H9 (cell line): ENCODE measurements at regions not wholly inside any gene's neighbourhood (a gene's known extent, or its start where the extent isn't known, plus 50 kb on each side); places are given as distances from the start of the nearest gene placed in this dataset.

Experiments used
- DNase-seq: peaks from one replicate; pipeline ENCODE4 v3.0.0-alpha.2; 2017
- H2AFZ ChIP-seq: one replicate; pipeline ENCODE4 v1.6.1; 2013; ENCODE audit warnings: mild to moderate bottlenecking, low read length, control low read depth, moderate library complexity
- H2AK5ac ChIP-seq: 2 replicates; pipeline ENCODE4 v1.6.1; 2013; ENCODE audit warnings: low read length, control low read depth, mixed read lengths; ENCODE audit not compliant: insufficient read length
- H2BK120ac ChIP-seq: one replicate; pipeline ENCODE4 v1.6.1; 2013; ENCODE audit warnings: low read depth, mild to moderate bottlenecking, low read length, control low read depth, inconsistent platforms; ENCODE audit not compliant: poor library complexity, severe bottlenecking
- H2BK12ac ChIP-seq: 2 replicates; pipeline ENCODE4 v1.6.1; 2013; ENCODE audit warnings: low read length, control low read depth, mixed read lengths, low read depth; ENCODE audit not compliant: insufficient read length
- H2BK15ac ChIP-seq: 2 replicates; pipeline ENCODE4 v1.6.1; 2013; ENCODE audit warnings: low read depth, low read length, control low read depth
- H2BK20ac ChIP-seq: one replicate; pipeline ENCODE4 v1.6.1; 2013; ENCODE audit warnings: low read depth, mild to moderate bottlenecking, low read length, control low read depth, inconsistent platforms; ENCODE audit not compliant: poor library complexity, severe bottlenecking
- H2BK5ac ChIP-seq: 2 replicates; pipeline ENCODE4 v1.6.1; 2013; ENCODE audit warnings: low read length, control low read depth, mixed read lengths; ENCODE audit not compliant: insufficient read length
- H3K14ac ChIP-seq: 2 replicates; pipeline ENCODE4 v1.6.1; 2013; ENCODE audit warnings: low read length, control low read depth; ENCODE audit not compliant: insufficient read depth
- H3K18ac ChIP-seq: 2 replicates; pipeline ENCODE4 v1.6.1; 2013; ENCODE audit warnings: low read depth, mild to moderate bottlenecking, mixed read lengths, low read length, control low read depth; ENCODE audit not compliant: insufficient read length
- H3K23ac ChIP-seq: 2 replicates; pipeline ENCODE4 v1.6.1; 2013; ENCODE audit warnings: low read length, control low read depth, mixed read lengths, low read depth; ENCODE audit not compliant: insufficient read length
- H3K23me2 ChIP-seq: 2 replicates; pipeline ENCODE4 v1.6.1; 2013; ENCODE audit warnings: low read depth, mild to moderate bottlenecking, mixed read lengths, low read length, control low read depth; ENCODE audit not compliant: insufficient read length, poor library complexity, severe bottlenecking
- H3K27ac ChIP-seq: 2 replicates; pipeline ENCODE4 v1.5.1; 2013; ENCODE audit warnings: low read length, control low read depth, mixed read lengths, low read depth; ENCODE audit not compliant: insufficient read length
- H3K27me3 ChIP-seq: 2 replicates; pipeline ENCODE4 v1.6.1; 2013; ENCODE audit warnings: low read length, control low read depth, inconsistent platforms; ENCODE audit not compliant: insufficient read depth
- H3K4ac ChIP-seq: 2 replicates; pipeline ENCODE4 v1.6.1; 2013; ENCODE audit warnings: low read depth, mild to moderate bottlenecking, control low read depth, inconsistent platforms, low read length, moderate library complexity
- H3K4me1 ChIP-seq: 2 replicates; pipeline ENCODE4 v1.6.1; 2013; ENCODE audit warnings: low read length, control low read depth, inconsistent platforms; ENCODE audit not compliant: insufficient read depth
- H3K4me2 ChIP-seq: 2 replicates; pipeline ENCODE4 v1.6.1; 2013; ENCODE audit warnings: low read length, control low read depth, mixed read lengths; ENCODE audit not compliant: insufficient read length, insufficient read depth
- H3K56ac ChIP-seq: 2 replicates; pipeline ENCODE4 v1.6.1; 2013; ENCODE audit warnings: low read depth, mild to moderate bottlenecking, mixed read lengths, low read length, control low read depth; ENCODE audit not compliant: insufficient read length
- H3K79me1 ChIP-seq: 2 replicates; pipeline ENCODE4 v1.6.1; 2013; ENCODE audit warnings: low read depth, mild to moderate bottlenecking, moderate library complexity, low read length, control low read depth, inconsistent platforms; ENCODE audit not compliant: insufficient read depth, poor library complexity, severe bottlenecking
- H3K79me2 ChIP-seq: 2 replicates; pipeline ENCODE4 v1.6.1; 2013; ENCODE audit warnings: low read length, control low read depth, inconsistent platforms; ENCODE audit not compliant: insufficient read depth
- H3K9ac ChIP-seq: 2 replicates; pipeline ENCODE4 v1.6.1; 2013; ENCODE audit warnings: low read length, control low read depth, mixed read lengths; ENCODE audit not compliant: insufficient read length; ENCODE audit errors: extremely low read depth
- H3K9me3 ChIP-seq: one replicate; pipeline ENCODE4 v1.6.1; 2013; ENCODE audit warnings: low read depth, low read length, inconsistent platforms; ENCODE audit not compliant: control insufficient read depth
- H3T11ph ChIP-seq: one replicate; pipeline ENCODE4 v1.6.1; 2013; ENCODE audit warnings: mild to moderate bottlenecking, low read length, control low read depth, inconsistent platforms
- H4K20me1 ChIP-seq: one replicate; pipeline ENCODE4 v1.6.1; 2013; ENCODE audit not compliant: control insufficient read depth, insufficient read length, insufficient read depth
- H4K5ac ChIP-seq: 2 replicates; pipeline ENCODE4 v1.6.1; 2013; ENCODE audit warnings: low read depth, mild to moderate bottlenecking, mixed read lengths, low read length, control low read depth; ENCODE audit not compliant: insufficient read length
- H4K8ac ChIP-seq: replicated peaks from 2 replicates; pipeline ENCODE4 v1.6.1; 2013; ENCODE audit warnings: low read length, control low read depth, mixed read lengths, low read depth; ENCODE audit not compliant: insufficient read length
- H4K91ac ChIP-seq: 2 replicates; pipeline ENCODE4 v1.6.1; 2013; ENCODE audit warnings: low read depth, mild to moderate bottlenecking, moderate library complexity, mixed read lengths, low read length, control low read depth; ENCODE audit not compliant: insufficient read length
- H3K27ac Mint-ChIP-seq, 3 experiments: 2 replicates in 2 of 3; 3 replicates in 1 of 3; pipeline ENCODE4 v1.8.0; 2020 to 2021; ENCODE audit warnings: mixed read lengths in 3 of 3, mild to moderate bottlenecking in 1 of 3, moderate library complexity in 1 of 3
- H3K27me3 Mint-ChIP-seq: 2 replicates; pipeline ENCODE4 v1.8.0; 2021; ENCODE audit warnings: low read depth, mild to moderate bottlenecking, moderate library complexity, mixed read lengths
- H3K36me3 Mint-ChIP-seq, 3 experiments: 2 replicates in 2 of 3; 3 replicates in 1 of 3; pipeline ENCODE4 v1.8.0; 2020 to 2021; ENCODE audit warnings: low read depth in 3 of 3, mixed read lengths in 3 of 3; ENCODE audit not compliant: insufficient read depth in 1 of 3
- H3K4me1 Mint-ChIP-seq, 2 experiments: 2 replicates each; pipeline ENCODE4 v1.8.0; 2020; ENCODE audit warnings: mixed read lengths in 2 of 2
- H3K4me3 Mint-ChIP-seq, 2 experiments: 2 replicates in 1 of 2; 3 replicates in 1 of 2; pipeline ENCODE4 v1.8.0; 2020 to 2021; ENCODE audit warnings: mild to moderate bottlenecking in 2 of 2, mixed read lengths in 2 of 2, moderate library complexity in 1 of 2
- H3K9me3 Mint-ChIP-seq, 2 experiments: 2 replicates in 1 of 2; 3 replicates in 1 of 2; pipeline ENCODE4 v1.8.0; 2020; ENCODE audit warnings: mild to moderate bottlenecking in 2 of 2, mixed read lengths in 2 of 2, moderate library complexity in 1 of 2
- CTCF ChIP-seq: fragments of 200-600 bp; sonication (generic); conservative IDR thresholded peaks from 3 replicates; pipeline ENCODE4 v1.8.0; 2021; ENCODE audit warnings: antibody characterized with exemption, mild to moderate bottlenecking
- WGBS: extraction: QIAGEN DNeasy Blood & Tissue Kit; methylation state at CpG from one replicate; pipeline ENCODE4 v1.1.7; 2013; ENCODE audit warnings: missing lambda C conversion rate, low lambda C conversion rate, mixed read lengths; ENCODE audit not compliant: insufficient read length; ENCODE audit errors: extremely low coverage; 5-methylcytosine and 5-hydroxymethylcytosine counted together

- Mint-ChIP-seq H3K4me3 (no peak overlapping the region), H3K4me1 (peaks cover 8% of the 10 kb centered on the region in 2 experiments; a peak in 3 of 4 replicates), H3K36me3 (no peaks in the 10 kb centered on the region), H3K27ac (no peak overlapping the region; a peak in 1 of 7 replicates), H3K27me3 (no peaks in the 10 kb centered on the region), H3K9me3 (no peaks in the 10 kb centered on the region; a peak in 1 of 5 replicates)
- Histone ChIP-seq H3K14ac (no peak overlapping the region), H3K4ac (no peak overlapping the region), H3K79me2 (no peaks in the 10 kb centered on the region), H2AK5ac (no peak overlapping the region), H3K27ac (no peak overlapping the region), H3K18ac (no peak overlapping the region), H4K91ac (no peak overlapping the region), H2BK5ac (no peak overlapping the region), H2BK12ac (no peak overlapping the region), H3T11ph (no peak overlapping the region), H3K9ac (no peak overlapping the region), H3K23me2 (no peaks in the 10 kb centered on the region), H3K56ac (no peak overlapping the region), H2AFZ (no peak overlapping the region), H2BK20ac (no peak overlapping the region), H2BK120ac (no peak overlapping the region), H3K9me3 (no peaks in the 10 kb centered on the region), H3K23ac (no peak overlapping the region), H2BK15ac (no peak overlapping the region), H4K20me1 (no peaks in the 10 kb centered on the region), H3K27me3 (no peaks in the 10 kb centered on the region), H3K4me1 (no peaks in the 10 kb centered on the region; the same call in 1 of the 2 replicates), H3K79me1 (no peaks in the 10 kb centered on the region), H3K4me2 (no peak overlapping the region), H4K5ac (no peak overlapping the region), H4K8ac (no peak overlapping the region)
- no peak for TF ChIP-seq CTCF
- WGBS: no CpG with 5 or more reads among the region's 2 CpGs
- DNase-seq: no peak
These were observed 95.1 kb upstream of the IQCM start for GRCh38 chr4:149910604-149911350.
